ENCODE measurements at regions not wholly inside any gene's neighbourhood (a gene's known extent, or its start where the extent isn't known, plus 50 kb on each side); places are given as distances from the start of the nearest gene placed in this dataset.

DNA sequence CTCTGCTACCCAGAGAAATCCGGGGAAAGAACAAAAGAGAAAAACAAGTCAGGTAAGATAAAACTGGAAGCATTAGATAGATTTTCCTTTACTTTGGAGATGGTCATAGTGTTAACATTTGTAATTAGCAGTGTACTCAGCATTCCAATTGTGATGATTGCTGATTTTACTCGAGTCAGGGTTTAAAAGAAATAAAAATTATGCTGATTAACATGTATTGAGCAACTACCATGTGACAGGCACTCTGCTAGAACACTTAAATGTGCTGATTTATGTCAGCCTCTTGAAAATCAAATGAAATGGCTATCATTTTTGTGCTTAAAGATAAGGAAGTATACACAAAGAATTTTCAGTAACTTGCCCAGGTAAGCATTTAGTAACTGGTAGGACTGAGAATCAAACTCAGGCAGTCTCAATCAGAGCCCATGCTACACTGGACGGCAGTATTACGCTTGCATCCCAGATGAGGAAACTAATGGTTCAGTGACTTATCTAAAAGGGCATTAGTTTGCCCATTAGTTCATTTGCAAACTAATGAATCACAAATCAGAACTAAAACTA lies 735.1 kb upstream of the SORCS1 start:
- CTCF ChIA-PET = no interaction called here
- no peak for FAIRE-seq
- no peak for ATAC-seq

DNA sequence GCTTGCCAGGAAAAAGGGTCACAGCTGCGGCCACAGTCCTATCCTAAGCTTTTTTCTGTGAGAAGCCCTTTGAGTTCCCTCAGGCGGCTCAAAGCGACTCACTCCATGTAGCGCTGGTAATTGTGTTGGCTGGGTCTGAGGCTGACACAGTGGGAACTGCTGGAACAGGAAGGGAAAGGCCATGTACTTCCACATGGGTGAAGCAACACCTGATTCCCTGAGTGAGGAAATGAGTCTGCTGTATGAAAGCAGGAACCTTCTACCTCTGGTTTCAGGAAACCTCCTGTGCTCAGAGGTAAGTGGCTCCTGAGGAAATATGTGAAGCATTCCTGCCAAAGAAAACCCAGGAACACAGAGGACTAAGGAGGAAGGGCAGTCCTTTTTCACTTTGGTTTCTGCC lies 734.6 kb upstream of the SORCS1 start:
- FAIRE-seq = no peak
- Histone ChIP-seq H3K27ac (no peak overlapping the region), H3K4me3 (no peak overlapping the region), H3K4me2 (no peak overlapping the region), H3K4me1 (no peaks in the 10 kb centered on the region), H3K9me3 (no peaks in the 10 kb centered on the region)
- no peak for ATAC-seq
- POLR2A ChIA-PET = no interaction called here
- DNase-seq (ENCODE audit: low read depth in 1 of 2, low spot score in 1 of 2) = no peak
- 41% methylated on average over 4 of the region's 4 CpGs for WGBS (ENCODE audit: missing lambda C conversion rate)
- CTCF ChIA-PET = no interaction called here
- TF ChIP-seq KDM1A (IDR thresholded peaks at IDR 0.05; ENCODE audit: low read depth) (no peak), ESRRA (IDR thresholded peaks at IDR 0.05; ENCODE audit: borderline replicate concordance, low read length) (no peak), BHLHE40 (IDR thresholded peaks at IDR 0.05; ENCODE audit: low read depth, low read length) (no peak), RARB (CRISPR knock-in tag; IDR thresholded peaks at IDR 0.05) (no peak), KDM5A (IDR thresholded peaks at IDR 0.05) (no peak), RCOR1 (IDR thresholded peaks at IDR 0.05; ENCODE audit: low read depth, low read length) (no peak), HEYL (CRISPR knock-in tag; IDR thresholded peaks at IDR 0.05) (no peak), ZSCAN20 (CRISPR knock-in tag; IDR thresholded peaks at IDR 0.05) (no peak), SREBF2 (IDR thresholded peaks at IDR 0.05) (no peak), SMC3 (IDR thresholded peaks at IDR 0.05) (no peak), NFE2L2 (conservative IDR thresholded peaks at IDR 0.05; ENCODE audit: low read length) (no peak), FOSB (CRISPR knock-in tag; IDR thresholded peaks at IDR 0.05) (no peak)
- TF ChIP-seq, protein P1, sequence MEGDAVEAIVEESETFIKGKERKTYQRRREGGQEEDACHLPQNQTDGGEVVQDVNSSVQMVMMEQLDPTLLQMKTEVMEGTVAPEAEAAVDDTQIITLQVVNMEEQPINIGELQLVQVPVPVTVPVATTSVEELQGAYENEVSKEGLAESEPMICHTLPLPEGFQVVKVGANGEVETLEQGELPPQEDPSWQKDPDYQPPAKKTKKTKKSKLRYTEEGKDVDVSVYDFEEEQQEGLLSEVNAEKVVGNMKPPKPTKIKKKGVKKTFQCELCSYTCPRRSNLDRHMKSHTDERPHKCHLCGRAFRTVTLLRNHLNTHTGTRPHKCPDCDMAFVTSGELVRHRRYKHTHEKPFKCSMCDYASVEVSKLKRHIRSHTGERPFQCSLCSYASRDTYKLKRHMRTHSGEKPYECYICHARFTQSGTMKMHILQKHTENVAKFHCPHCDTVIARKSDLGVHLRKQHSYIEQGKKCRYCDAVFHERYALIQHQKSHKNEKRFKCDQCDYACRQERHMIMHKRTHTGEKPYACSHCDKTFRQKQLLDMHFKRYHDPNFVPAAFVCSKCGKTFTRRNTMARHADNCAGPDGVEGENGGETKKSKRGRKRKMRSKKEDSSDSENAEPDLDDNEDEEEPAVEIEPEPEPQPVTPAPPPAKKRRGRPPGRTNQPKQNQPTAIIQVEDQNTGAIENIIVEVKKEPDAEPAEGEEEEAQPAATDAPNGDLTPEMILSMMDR (IDR thresholded peaks at IDR 0.05) = no peak
- TF ChIP-seq, protein P2, sequence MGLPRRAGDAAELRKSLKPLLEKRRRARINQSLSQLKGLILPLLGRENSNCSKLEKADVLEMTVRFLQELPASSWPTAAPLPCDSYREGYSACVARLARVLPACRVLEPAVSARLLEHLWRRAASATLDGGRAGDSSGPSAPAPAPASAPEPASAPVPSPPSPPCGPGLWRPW (IDR thresholded peaks at IDR 0.05) = no peak

More for the DNA sequence above, 735.1 kb upstream of the SORCS1 start:
- Histone ChIP-seq H3K4me3 (no peak overlapping the region), H3K4me2 (no peak overlapping the region), H3K4me1 (no peaks in the 10 kb centered on the region), H3K27ac (no peak overlapping the region), H3K9me3 (no peaks in the 10 kb centered on the region)
- DNase-seq (ENCODE audit: low read depth in 1 of 2, low spot score in 1 of 2) = no peak
- 44% methylated on average over 4 of the region's 4 CpGs for WGBS (ENCODE audit: missing lambda C conversion rate)
- TF ChIP-seq RAD21 (conservative IDR thresholded peaks at IDR 0.05 in 1 of 2, IDR thresholded peaks at IDR 0.05 in 1 of 2) (no peak), RCOR1 (IDR thresholded peaks at IDR 0.05; ENCODE audit: low read depth, low read length) (no peak), SMC3 (IDR thresholded peaks at IDR 0.05) (no peak), CEBPB (IDR thresholded peaks at IDR 0.05) (no peak), HOXB13 (CRISPR knock-in tag; IDR thresholded peaks at IDR 0.05; ENCODE audit: low read depth) (no peak), EHMT2 (IDR thresholded peaks at IDR 0.05; ENCODE audit: low read depth) (no peak), KDM5A (IDR thresholded peaks at IDR 0.05) (no peak), TFCP2L1 (CRISPR knock-in tag; IDR thresholded peaks at IDR 0.05) (no peak), POLR2A (IDR thresholded peaks at IDR 0.05; ENCODE audit: low read length) (no peak), HOXB5 (CRISPR knock-in tag; IDR thresholded peaks at IDR 0.05) (no peak), MYC (IDR thresholded peaks at IDR 0.05; ENCODE audit: borderline replicate concordance, low read length) (no peak), JUN (IDR thresholded peaks at IDR 0.05) (no peak)
- TF ChIP-seq, protein P3, sequence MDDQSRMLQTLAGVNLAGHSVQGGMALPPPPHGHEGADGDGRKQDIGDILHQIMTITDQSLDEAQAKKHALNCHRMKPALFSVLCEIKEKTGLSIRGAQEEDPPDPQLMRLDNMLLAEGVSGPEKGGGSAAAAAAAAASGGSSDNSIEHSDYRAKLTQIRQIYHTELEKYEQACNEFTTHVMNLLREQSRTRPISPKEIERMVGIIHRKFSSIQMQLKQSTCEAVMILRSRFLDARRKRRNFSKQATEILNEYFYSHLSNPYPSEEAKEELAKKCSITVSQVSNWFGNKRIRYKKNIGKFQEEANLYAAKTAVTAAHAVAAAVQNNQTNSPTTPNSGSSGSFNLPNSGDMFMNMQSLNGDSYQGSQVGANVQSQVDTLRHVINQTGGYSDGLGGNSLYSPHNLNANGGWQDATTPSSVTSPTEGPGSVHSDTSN (IDR thresholded peaks at IDR 0.05) = no peak
- TF ChIP-seq, protein P4, sequence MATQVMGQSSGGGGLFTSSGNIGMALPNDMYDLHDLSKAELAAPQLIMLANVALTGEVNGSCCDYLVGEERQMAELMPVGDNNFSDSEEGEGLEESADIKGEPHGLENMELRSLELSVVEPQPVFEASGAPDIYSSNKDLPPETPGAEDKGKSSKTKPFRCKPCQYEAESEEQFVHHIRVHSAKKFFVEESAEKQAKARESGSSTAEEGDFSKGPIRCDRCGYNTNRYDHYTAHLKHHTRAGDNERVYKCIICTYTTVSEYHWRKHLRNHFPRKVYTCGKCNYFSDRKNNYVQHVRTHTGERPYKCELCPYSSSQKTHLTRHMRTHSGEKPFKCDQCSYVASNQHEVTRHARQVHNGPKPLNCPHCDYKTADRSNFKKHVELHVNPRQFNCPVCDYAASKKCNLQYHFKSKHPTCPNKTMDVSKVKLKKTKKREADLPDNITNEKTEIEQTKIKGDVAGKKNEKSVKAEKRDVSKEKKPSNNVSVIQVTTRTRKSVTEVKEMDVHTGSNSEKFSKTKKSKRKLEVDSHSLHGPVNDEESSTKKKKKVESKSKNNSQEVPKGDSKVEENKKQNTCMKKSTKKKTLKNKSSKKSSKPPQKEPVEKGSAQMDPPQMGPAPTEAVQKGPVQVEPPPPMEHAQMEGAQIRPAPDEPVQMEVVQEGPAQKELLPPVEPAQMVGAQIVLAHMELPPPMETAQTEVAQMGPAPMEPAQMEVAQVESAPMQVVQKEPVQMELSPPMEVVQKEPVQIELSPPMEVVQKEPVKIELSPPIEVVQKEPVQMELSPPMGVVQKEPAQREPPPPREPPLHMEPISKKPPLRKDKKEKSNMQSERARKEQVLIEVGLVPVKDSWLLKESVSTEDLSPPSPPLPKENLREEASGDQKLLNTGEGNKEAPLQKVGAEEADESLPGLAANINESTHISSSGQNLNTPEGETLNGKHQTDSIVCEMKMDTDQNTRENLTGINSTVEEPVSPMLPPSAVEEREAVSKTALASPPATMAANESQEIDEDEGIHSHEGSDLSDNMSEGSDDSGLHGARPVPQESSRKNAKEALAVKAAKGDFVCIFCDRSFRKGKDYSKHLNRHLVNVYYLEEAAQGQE (IDR thresholded peaks at IDR 0.05) = no peak
- POLR2A ChIA-PET = no interaction called here
